Astrocyte (in vitro differentiated cells and primary cell): ENCODE measurements at regions not wholly inside any gene's neighbourhood (a gene's known extent, or its start where the extent isn't known, plus 50 kb on each side); places are given as distances from the start of the nearest gene placed in this dataset.

Source experiments
- DNase-seq: peaks from one replicate; pipeline ENCODE4 v3.0.0-alpha.2; 2010; ENCODE audit warnings: low read depth
- FAIRE-seq: peaks from 2 replicates; lab custom pipeline; 2011; peaks lifted over from hg19 to GRCh38; lab: Jason Lieb, UNC
- H2AFZ ChIP-seq: 2 replicates; pipeline ENCODE4 v1.6.0; 2012; ENCODE audit warnings: low read depth, low read length, inconsistent platforms
- H3K27ac ChIP-seq: 2 replicates; pipeline ENCODE4 v1.5.1; 2011; ENCODE audit warnings: low read depth, low read length, inconsistent platforms
- H3K27me3 ChIP-seq: 2 replicates; pipeline ENCODE4 v1.6.0; 2011; ENCODE audit warnings: low read length, inconsistent platforms; ENCODE audit not compliant: insufficient read depth
- H3K36me3 ChIP-seq: 2 replicates; pipeline ENCODE4 v1.5.1; 2011; ENCODE audit warnings: low read length, inconsistent platforms; ENCODE audit not compliant: insufficient read depth
- H3K4me1 ChIP-seq: 2 replicates; pipeline ENCODE4 v1.5.1; 2011; ENCODE audit warnings: low read length, inconsistent platforms; ENCODE audit not compliant: insufficient read depth
- H3K4me2 ChIP-seq: 2 replicates; pipeline ENCODE4 v1.6.0; 2012; ENCODE audit warnings: low read length, inconsistent platforms
- H3K4me3 ChIP-seq: 2 replicates; pipeline ENCODE4 v1.5.1; 2011; ENCODE audit warnings: low read depth, mild to moderate bottlenecking, low read length, inconsistent platforms; ENCODE audit not compliant: insufficient read depth
- H3K79me2 ChIP-seq: 2 replicates; pipeline ENCODE4 v1.6.0; 2012; ENCODE audit warnings: mild to moderate bottlenecking, low read length, inconsistent platforms; ENCODE audit not compliant: insufficient read depth
- H3K9ac ChIP-seq: 2 replicates; pipeline ENCODE4 v1.6.0; 2012; ENCODE audit warnings: mild to moderate bottlenecking, low read length, inconsistent platforms
- H3K9me3 ChIP-seq: 2 replicates; pipeline ENCODE4 v1.5.1; 2012; ENCODE audit warnings: low read depth, mild to moderate bottlenecking, low read length, inconsistent platforms; ENCODE audit not compliant: insufficient read depth
- H4K20me1 ChIP-seq: 2 replicates; pipeline ENCODE4 v1.6.0; 2012; ENCODE audit warnings: low read length, inconsistent platforms; ENCODE audit not compliant: insufficient read depth
- H3K27ac Mint-ChIP-seq: one replicate; pipeline ENCODE4 v1.8.0; 2021; ENCODE audit warnings: mild to moderate bottlenecking, mixed read lengths; ENCODE audit not compliant: unreplicated experiment
- H3K27me3 Mint-ChIP-seq: one replicate; pipeline ENCODE4 v1.8.0; 2021; ENCODE audit warnings: low read depth, mixed read lengths; ENCODE audit not compliant: unreplicated experiment
- H3K36me3 Mint-ChIP-seq: one replicate; pipeline ENCODE4 v1.8.0; 2021; ENCODE audit warnings: low read depth, mixed read lengths; ENCODE audit not compliant: unreplicated experiment
- H3K4me1 Mint-ChIP-seq: one replicate; pipeline ENCODE4 v1.8.0; 2021; ENCODE audit warnings: low read depth, mixed read lengths; ENCODE audit not compliant: unreplicated experiment
- H3K4me3 Mint-ChIP-seq: one replicate; pipeline ENCODE4 v1.8.0; 2021; ENCODE audit warnings: mild to moderate bottlenecking, moderate library complexity, mixed read lengths; ENCODE audit not compliant: unreplicated experiment
- H3K9me3 Mint-ChIP-seq: one replicate; pipeline ENCODE4 v1.8.0; 2021; ENCODE audit warnings: mild to moderate bottlenecking, mixed read lengths; ENCODE audit not compliant: unreplicated experiment
- CTCF ChIP-seq: IDR thresholded peaks from 2 replicates; pipeline ENCODE4 v1.5.1; 2011; ENCODE audit warnings: low read depth, mild to moderate bottlenecking, inconsistent platforms, low read length, moderate library complexity; ENCODE audit not compliant: insufficient read depth
- EZH2 ChIP-seq: IDR thresholded peaks from 2 replicates; pipeline ENCODE4 v1.6.1; 2012; ENCODE audit warnings: mild to moderate bottlenecking, low read length, inconsistent platforms; ENCODE audit not compliant: insufficient read depth

DNA sequence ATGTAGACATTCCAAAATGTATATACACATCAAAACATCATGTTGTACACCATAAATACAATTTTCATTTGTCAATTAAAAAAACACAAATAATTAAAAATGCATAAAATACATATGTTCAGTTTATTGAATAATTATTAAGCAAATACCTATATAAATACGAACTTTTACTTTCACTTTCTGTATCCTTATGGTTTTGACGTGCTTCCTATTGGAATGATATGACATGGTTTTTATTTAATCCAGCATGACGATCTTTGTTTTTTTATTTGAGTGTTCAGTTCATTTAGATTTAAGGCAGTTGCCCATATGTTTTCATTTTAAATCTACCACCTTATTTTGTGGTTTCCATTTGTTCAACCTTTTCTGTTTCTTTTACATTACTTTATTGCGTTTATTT, 198.3 kb upstream of the PLET1 start:
- H3K4me2 ChIP-seq: no peak overlapping the region
- FAIRE-seq: no peak
- no peak overlapping the region for H3K27ac Mint-ChIP-seq

DNA sequence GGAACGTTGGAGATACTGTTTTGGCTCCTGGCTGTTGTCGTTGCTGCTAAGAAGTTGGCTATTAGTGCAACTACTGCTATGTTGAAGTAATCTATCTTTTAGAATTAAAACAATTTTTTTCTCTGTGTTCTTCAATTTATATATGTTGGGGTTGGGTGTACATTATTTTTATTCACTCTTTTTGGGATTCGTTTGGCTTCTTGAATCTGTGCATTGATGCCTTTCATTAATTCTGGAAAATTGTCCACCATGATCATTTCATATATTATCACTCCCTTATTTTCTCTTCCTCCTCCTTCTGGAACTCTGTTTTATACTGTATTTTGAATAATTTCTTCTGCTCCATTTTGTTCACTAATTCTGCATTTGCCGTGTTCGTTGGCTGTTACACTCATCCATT, 199.5 kb upstream of the PLET1 start:
- no peaks in the 10 kb centered on the region for H3K27me3 Mint-ChIP-seq
- no peaks in the 10 kb centered on the region for H3K36me3 Mint-ChIP-seq
- no peak for DNase-seq

More for the DNA sequence above, 198.3 kb upstream of the PLET1 start:
- Histone ChIP-seq H3K4me1 (no peaks in the 10 kb centered on the region), H3K27me3 (no peaks in the 10 kb centered on the region), H3K9ac (no peak overlapping the region), H3K79me2 (no peaks in the 10 kb centered on the region), H3K9me3 (no peaks in the 10 kb centered on the region), H2AFZ (no peak overlapping the region), H3K36me3 (no peaks in the 10 kb centered on the region), H4K20me1 (no peaks in the 10 kb centered on the region), H3K4me3 (no peak overlapping the region), H3K27ac (no peak overlapping the region)
- TF ChIP-seq EZH2: no peak
- no peak for TF ChIP-seq CTCF
- Mint-ChIP-seq H3K4me1 (no peaks in the 10 kb centered on the region), H3K36me3 (no peaks in the 10 kb centered on the region), H3K9me3 (no peaks in the 10 kb centered on the region), H3K4me3 (no peak overlapping the region), H3K27me3 (no peaks in the 10 kb centered on the region)
- no peak for DNase-seq

More for the DNA sequence above, 199.5 kb upstream of the PLET1 start:
- no peak for FAIRE-seq
- Histone ChIP-seq H3K79me2 (no peaks in the 10 kb centered on the region), H3K9ac (no peak overlapping the region), H3K4me2 (no peak overlapping the region), H3K27ac (no peak overlapping the region), H4K20me1 (no peaks in the 10 kb centered on the region), H3K36me3 (no peaks in the 10 kb centered on the region), H3K27me3 (no peaks in the 10 kb centered on the region), H2AFZ (no peak overlapping the region), H3K4me3 (no peak overlapping the region), H3K4me1 (no peaks in the 10 kb centered on the region), H3K9me3 (no peaks in the 10 kb centered on the region)
- H3K4me1 Mint-ChIP-seq: no peaks in the 10 kb centered on the region
- TF ChIP-seq CTCF (no peak), EZH2 (no peak)
- no peaks in the 10 kb centered on the region for H3K9me3 Mint-ChIP-seq
- H3K27ac Mint-ChIP-seq: no peak overlapping the region
- H3K4me3 Mint-ChIP-seq: no peak overlapping the region
